HepG2 (cell line): ENCODE measurements at regions not wholly inside any gene's neighbourhood (a gene's known extent, or its start where the extent isn't known, plus 50 kb on each side); places are given as distances from the start of the nearest gene placed in this dataset.

Source experiments
- ATAC-seq: fragments of 200-7000 bp; cut with Tn5 transposase; 3 replicates; pipeline ENCODE4 v1.9.1; 2020; ENCODE audit warnings: mild to moderate bottlenecking, moderate library complexity
- BruUV-seq: library from RNA; stranded (reverse); fragments of 400-500 nt; replicated peaks from 2 replicates; lab custom pipeline; 2021; lab: Mats Ljungman, UMichigan
- CTCF ChIA-PET: fragments of 300-600 bp; formaldehyde crosslinking; extraction: SDS; loops from one replicate; lab custom pipeline; 2021; ENCODE audit warnings: low total read pairs, inconsistent platforms, low intra/inter-chr PET ratio; lab: Yijun Ruan, JAX
- POLR2A ChIA-PET: fragments of 350-600 bp; sonication (Branson Sonifier 250); formaldehyde crosslinking; loops from one replicate; lab custom pipeline; 2020; ENCODE audit warnings: antibody characterized with exemption, inconsistent platforms; lab: Yijun Ruan, JAX
- DNase-seq: peaks from one replicate; pipeline ENCODE4 v3.0.0-alpha.2; 2015; ENCODE audit warnings: low spot score
- FAIRE-seq: peaks from 3 replicates; lab custom pipeline; 2011; peaks lifted over from hg19 to GRCh38; lab: Jason Lieb, UNC
- H2AFZ ChIP-seq: one replicate; pipeline ENCODE4 v1.6.1; 2011; ENCODE audit warnings: low read length, inconsistent platforms
- H3K27ac ChIP-seq: fragments of 300-600 bp; 3 replicates; pipeline ENCODE4 v1.8.0; 2011; ENCODE audit warnings: mixed run types, mild to moderate bottlenecking, mixed read lengths, low read length, inconsistent platforms; ENCODE audit not compliant: insufficient read depth; ENCODE audit errors: extremely low read length
- H3K27me3 ChIP-seq, 2 experiments: fragments of 200-600 bp in 1 of 2; 2 replicates in 1 of 2; 3 replicates in 1 of 2; pipeline versions ENCODE4 v1.6.0 to v1.8.0; 2011; ENCODE audit warnings: low read length in 2 of 2, mild to moderate bottlenecking in 2 of 2, moderate library complexity in 2 of 2, inconsistent platforms in 1 of 2; ENCODE audit not compliant: insufficient read depth in 2 of 2, control insufficient read depth in 1 of 2
- H3K36me3 ChIP-seq, 2 experiments: fragments of 200-600 bp in 1 of 2; replicated peaks in 1 of 2; 2 replicates in 1 of 2; 3 replicates in 1 of 2; pipeline versions ENCODE4 v1.5.1 to v1.8.0; 2011; ENCODE audit warnings: low read length in 2 of 2, inconsistent platforms in 1 of 2; ENCODE audit not compliant: insufficient read depth in 2 of 2, control insufficient read depth in 1 of 2
- H3K4me1 ChIP-seq: 2 replicates; pipeline ENCODE4 v1.5.1; 2012; ENCODE audit warnings: low read length, inconsistent platforms; ENCODE audit not compliant: insufficient read depth
- H3K4me2 ChIP-seq: 2 replicates; pipeline ENCODE4 v1.6.0; 2011; ENCODE audit warnings: low read depth, low read length, inconsistent platforms
- H3K4me3 ChIP-seq, 3 experiments: fragments of 200-600 bp in 1 of 3; sonication (generic), shearing (Covaris generic) in 1 of 3; replicated peaks in 1 of 3; 2 replicates each; pipeline ENCODE4 v1.5.1; 2011 to 2016; ENCODE audit warnings: low read length in 3 of 3, inconsistent platforms in 2 of 3, low read depth in 2 of 3, mild to moderate bottlenecking in 2 of 3, control low read depth in 1 of 3, mixed read lengths in 1 of 3; ENCODE audit not compliant: insufficient read depth in 1 of 3
- H3K79me2 ChIP-seq: one replicate; pipeline ENCODE4 v1.6.1; 2011; ENCODE audit warnings: low read length, inconsistent platforms; ENCODE audit not compliant: insufficient read depth
- H3K9ac ChIP-seq: 2 replicates; pipeline ENCODE4 v1.6.0; 2011; ENCODE audit warnings: mild to moderate bottlenecking, low read depth, low read length, inconsistent platforms; ENCODE audit not compliant: insufficient read depth
- H3K9me3 ChIP-seq: 2 replicates; pipeline ENCODE4 v1.5.1; 2012; ENCODE audit warnings: mild to moderate bottlenecking, low read length
- H4K20me1 ChIP-seq: 2 replicates; pipeline ENCODE4 v1.6.0; 2011; ENCODE audit warnings: inconsistent platforms, mild to moderate bottlenecking, low read length, moderate library complexity; ENCODE audit not compliant: insufficient read depth
- BCL6 ChIP-seq: IDR thresholded peaks from 2 replicates; pipeline ENCODE4 v1.6.1; 2016; ENCODE audit warnings: missing genetic modification reagents, missing compliant biosample characterization
- EHMT2 ChIP-seq: fragments of 200-600 bp; sonication (generic); IDR thresholded peaks from 2 replicates; pipeline ENCODE4 v1.7.0; 2017; ENCODE audit warnings: antibody characterized with exemption, low read depth, low read length, borderline replicate concordance
- ELF4 ChIP-seq: sonication (generic); formaldehyde crosslinking; IDR thresholded peaks from 2 replicates; pipeline ENCODE4 v1.5.0; 2020; ENCODE audit warnings: missing genetic modification reagents, mild to moderate bottlenecking, moderate library complexity, borderline replicate concordance
- ISL2 ChIP-seq: sonication (generic); formaldehyde crosslinking; IDR thresholded peaks from 2 replicates; pipeline ENCODE4 v1.5.0; 2020; ENCODE audit warnings: missing genetic modification reagents
- LCORL ChIP-seq, 2 experiments: fragments of 450-650 bp in 1 of 2; sonication (generic) in 1 of 2; formaldehyde crosslinking in 1 of 2; IDR thresholded peaks; 2 replicates each; pipeline versions ENCODE4 v1.5.0 to v1.6.1; 2017 to 2020; ENCODE audit warnings: antibody characterized with exemption in 1 of 2, missing genetic modification reagents in 1 of 2
- NAIF1 ChIP-seq: sonication (generic); formaldehyde crosslinking; IDR thresholded peaks from 2 replicates; pipeline ENCODE4 v1.5.0; 2020; ENCODE audit warnings: mild to moderate bottlenecking, missing genetic modification reagents, borderline replicate concordance
- NFYC ChIP-seq: IDR thresholded peaks from 2 replicates; pipeline ENCODE4 v1.6.1; 2016; ENCODE audit warnings: missing genetic modification reagents, missing compliant biosample characterization
- RELA ChIP-seq: sonication (generic); formaldehyde crosslinking; IDR thresholded peaks from 2 replicates; pipeline ENCODE4 v1.4.0; 2020; ENCODE audit warnings: missing genetic modification reagents
- USF2 ChIP-seq, 2 experiments: sonication (generic) in 1 of 2; formaldehyde crosslinking in 1 of 2; IDR thresholded peaks; 2 replicates each; pipeline versions ENCODE4 v1.5.1 to v1.6.1; 2011 to 2020; ENCODE audit warnings: borderline replicate concordance in 1 of 2, low read depth in 1 of 2, low read length in 1 of 2, mild to moderate bottlenecking in 1 of 2, missing genetic modification reagents in 1 of 2, moderate library complexity in 1 of 2
- ZNF350 ChIP-seq: sonication (generic); formaldehyde crosslinking; IDR thresholded peaks from 2 replicates; pipeline ENCODE4 v1.4.0; 2020; ENCODE audit warnings: mild to moderate bottlenecking, low read depth, missing genetic modification reagents, borderline replicate concordance
- ZNF530 ChIP-seq: sonication (generic); formaldehyde crosslinking; IDR thresholded peaks from 2 replicates; pipeline ENCODE4 v1.5.0; 2020; ENCODE audit warnings: low read depth, mild to moderate bottlenecking, missing genetic modification reagents
- ZNF691 ChIP-seq: sonication (generic); formaldehyde crosslinking; IDR thresholded peaks from 2 replicates; pipeline ENCODE4 v1.4.0; 2020; ENCODE audit warnings: missing genetic modification reagents, low read depth, mild to moderate bottlenecking, borderline replicate concordance
- ZNF839 ChIP-seq: sonication (generic); formaldehyde crosslinking; IDR thresholded peaks from 2 replicates; pipeline ENCODE4 v1.4.0; 2020; ENCODE audit warnings: missing genetic modification reagents, mild to moderate bottlenecking, borderline replicate concordance
- ZNF879 ChIP-seq: sonication (generic); formaldehyde crosslinking; IDR thresholded peaks from 2 replicates; pipeline ENCODE4 v1.8.1; 2023; ENCODE audit warnings: missing genetic modification reagents
- WGBS: methylation state at CpG from one replicate; pipeline ENCODE4 v1.1.6; 2017; ENCODE audit warnings: low lambda C conversion rate; 5-methylcytosine and 5-hydroxymethylcytosine counted together
- in situ Hi-C: cut with HindIII; loops from 2 replicates; pipeline ENCODE4 v1.10.0; 2017; ENCODE audit warnings: low pct_unique_long_range_greater_than_20kb; ENCODE audit not compliant: extremely low pct_ligation_motif_present
- intact Hi-C: fragments of 100-400 bp; cut with micrococcal nuclease; formaldehyde crosslinking; loops from one replicate; pipeline ENCODE4 v1.10.0; 2022; ENCODE audit not compliant: unreplicated experiment
- TF ChIP-seq, protein P1 (sequence below): sonication (generic); formaldehyde crosslinking; IDR thresholded peaks from 2 replicates; pipeline ENCODE4 v1.5.0; 2020; ENCODE audit warnings: missing genetic modification reagents
- TF ChIP-seq, protein P2 (sequence below): sonication (generic); formaldehyde crosslinking; conservative IDR thresholded peaks from 2 replicates; pipeline ENCODE4 v1.4.0; 2020; ENCODE audit warnings: missing genetic modification reagents

DNA sequence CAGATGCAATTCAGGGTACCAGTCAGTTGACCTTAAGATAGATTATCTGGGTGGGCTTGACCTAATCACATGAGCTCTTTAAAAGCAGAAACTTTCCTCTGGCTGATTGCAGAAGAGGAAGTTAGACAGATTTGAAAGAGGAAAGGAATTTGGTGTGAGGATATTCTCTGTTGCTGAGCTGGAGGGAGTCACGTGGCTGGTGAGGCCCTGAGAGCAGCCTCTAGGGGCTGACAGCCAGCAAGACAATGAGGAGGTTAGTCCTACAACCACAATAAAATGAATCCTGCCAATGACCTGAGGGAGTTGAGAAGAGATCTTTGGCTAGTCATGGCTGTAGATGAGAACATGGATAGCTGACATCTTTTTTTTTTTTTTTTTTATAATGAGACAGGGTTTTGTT lies 87.0 kb upstream of the B3GAT2 start:
- TF ChIP-seq ELF4 (CRISPR knock-in tag) (no peak), USF2 (IDR thresholded peaks at IDR 0.05; ENCODE audit: low read depth, low read length) (no peak), USF2 (CRISPR knock-in tag; IDR thresholded peaks at IDR 0.05; ENCODE audit: borderline replicate concordance) (no peak; the same call in 1 of the 2 replicates), RELA (no peak), ZNF879 (CRISPR knock-in tag) (no peak), ZNF530 (CRISPR knock-in tag) (no peak), NAIF1 (CRISPR knock-in tag) (no peak), ZNF350 (CRISPR knock-in tag) (no peak), ZNF839 (no peak), ISL2 (CRISPR knock-in tag) (no peak), ZNF691 (CRISPR knock-in tag) (no peak), BCL6 (no peak), LCORL (IDR thresholded peaks at IDR 0.05) (no peak), LCORL (CRISPR knock-in tag; IDR thresholded peaks at IDR 0.05) (no peak), NFYC (CRISPR knock-in tag) (no peak), EHMT2 (no peak)
- TF ChIP-seq, protein P1, sequence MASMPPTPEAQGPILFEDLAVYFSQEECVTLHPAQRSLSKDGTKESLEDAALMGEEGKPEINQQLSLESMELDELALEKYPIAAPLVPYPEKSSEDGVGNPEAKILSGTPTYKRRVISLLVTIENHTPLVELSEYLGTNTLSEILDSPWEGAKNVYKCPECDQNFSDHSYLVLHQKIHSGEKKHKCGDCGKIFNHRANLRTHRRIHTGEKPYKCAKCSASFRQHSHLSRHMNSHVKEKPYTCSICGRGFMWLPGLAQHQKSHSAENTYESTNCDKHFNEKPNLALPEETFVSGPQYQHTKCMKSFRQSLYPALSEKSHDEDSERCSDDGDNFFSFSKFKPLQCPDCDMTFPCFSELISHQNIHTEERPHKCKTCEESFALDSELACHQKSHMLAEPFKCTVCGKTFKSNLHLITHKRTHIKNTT (CRISPR knock-in tag), result no peak
- TF ChIP-seq, protein P2, sequence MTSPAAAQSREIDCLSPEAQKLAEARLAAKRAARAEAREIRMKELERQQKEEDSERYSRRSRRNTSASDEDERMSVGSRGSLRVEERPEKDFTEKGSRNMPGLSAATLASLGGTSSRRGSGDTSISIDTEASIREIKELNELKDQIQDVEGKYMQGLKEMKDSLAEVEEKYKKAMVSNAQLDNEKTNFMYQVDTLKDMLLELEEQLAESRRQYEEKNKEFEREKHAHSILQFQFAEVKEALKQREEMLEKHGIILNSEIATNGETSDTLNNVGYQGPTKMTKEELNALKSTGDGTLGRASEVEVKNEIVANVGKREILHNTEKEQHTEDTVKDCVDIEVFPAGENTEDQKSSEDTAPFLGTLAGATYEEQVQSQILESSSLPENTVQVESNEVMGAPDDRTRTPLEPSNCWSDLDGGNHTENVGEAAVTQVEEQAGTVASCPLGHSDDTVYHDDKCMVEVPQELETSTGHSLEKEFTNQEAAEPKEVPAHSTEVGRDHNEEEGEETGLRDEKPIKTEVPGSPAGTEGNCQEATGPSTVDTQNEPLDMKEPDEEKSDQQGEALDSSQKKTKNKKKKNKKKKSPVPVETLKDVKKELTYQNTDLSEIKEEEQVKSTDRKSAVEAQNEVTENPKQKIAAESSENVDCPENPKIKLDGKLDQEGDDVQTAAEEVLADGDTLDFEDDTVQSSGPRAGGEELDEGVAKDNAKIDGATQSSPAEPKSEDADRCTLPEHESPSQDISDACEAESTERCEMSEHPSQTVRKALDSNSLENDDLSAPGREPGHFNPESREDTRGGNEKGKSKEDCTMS (CRISPR knock-in tag), result no peak
- 0% methylated on average over 1 of the region's 1 CpG for WGBS
- in situ Hi-C loops (no loop called here), intact Hi-C loops (no loop called here)
- Histone ChIP-seq H3K27me3 (no peaks in the 10 kb centered on the region; a peak in 1 of 5 replicates), H3K9me3 (no peaks in the 10 kb centered on the region), H3K4me1 (peaks cover 8% of the 10 kb centered on the region), H3K4me3 (no peak overlapping the region), H3K27ac (no peak overlapping the region), H3K9ac (no peak overlapping the region), H3K79me2 (no peaks in the 10 kb centered on the region), H3K36me3 (no peaks in the 10 kb centered on the region), H3K4me2 (no peak overlapping the region), H2AFZ (no peak overlapping the region), H4K20me1 (no peaks in the 10 kb centered on the region)
- peak; percentile 45; the same call in 2 of the 3 replicates for ATAC-seq
- DNase-seq, result no peak
- ChIA-PET POLR2A (no interaction called here), CTCF (no interaction called here)
- FAIRE-seq, result no peak
- no TSS peak for BruUV-seq
